ENCODE measurements at regions not wholly inside any gene's neighbourhood (a gene's known extent, or its start where the extent isn't known, plus 50 kb on each side); places are given as distances from the start of the nearest gene placed in this dataset.
"Not testable (repeated sequence)": the region's sequence is repeated elsewhere in the genome, so short reads cannot be mapped to it uniquely, and the experiment has no call there.

DNA sequence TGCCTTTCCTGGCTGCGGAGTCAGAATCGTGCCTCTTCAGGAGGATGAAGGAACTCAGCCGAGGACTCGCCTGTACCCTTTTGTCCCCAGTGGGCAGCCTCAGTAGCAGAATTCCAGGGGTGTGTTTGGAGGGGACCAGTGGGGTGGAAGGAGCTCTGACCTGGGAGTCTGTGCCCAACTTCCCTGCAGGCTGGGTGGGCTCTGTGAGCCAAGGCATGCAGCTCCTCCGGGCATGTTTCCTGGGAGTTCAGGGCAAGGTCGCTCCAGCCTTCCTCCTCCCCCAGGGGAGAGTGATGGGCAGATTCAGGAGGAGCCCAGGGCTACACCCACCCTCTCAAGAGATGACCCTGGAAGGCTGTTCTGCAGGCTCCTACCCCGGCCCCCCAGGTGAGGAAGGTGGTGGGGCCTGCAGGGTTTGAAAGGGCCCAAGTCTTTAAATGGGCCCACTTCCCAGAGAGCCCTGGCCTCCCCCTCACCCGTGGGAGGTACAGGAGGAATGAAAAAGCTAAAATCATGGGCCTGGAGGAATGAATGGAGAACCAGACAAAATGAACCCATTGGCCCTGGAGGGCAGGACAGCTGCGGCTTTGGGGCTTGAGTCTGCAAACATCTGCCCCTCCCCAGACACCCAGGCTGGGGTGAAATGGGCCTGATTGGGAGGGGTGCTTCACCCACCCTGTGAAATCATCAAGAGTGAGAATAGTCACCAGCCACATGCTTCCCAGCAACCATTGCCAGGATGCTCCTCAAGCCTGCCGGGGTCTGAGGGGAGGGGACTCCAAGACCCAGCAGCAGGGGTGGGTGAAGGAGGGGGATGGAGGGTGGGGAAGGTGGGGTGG is 77.6 kb upstream of the PMEPA1 start:
- no peak for DNase-seq (ENCODE audit: low read depth)

DNA sequence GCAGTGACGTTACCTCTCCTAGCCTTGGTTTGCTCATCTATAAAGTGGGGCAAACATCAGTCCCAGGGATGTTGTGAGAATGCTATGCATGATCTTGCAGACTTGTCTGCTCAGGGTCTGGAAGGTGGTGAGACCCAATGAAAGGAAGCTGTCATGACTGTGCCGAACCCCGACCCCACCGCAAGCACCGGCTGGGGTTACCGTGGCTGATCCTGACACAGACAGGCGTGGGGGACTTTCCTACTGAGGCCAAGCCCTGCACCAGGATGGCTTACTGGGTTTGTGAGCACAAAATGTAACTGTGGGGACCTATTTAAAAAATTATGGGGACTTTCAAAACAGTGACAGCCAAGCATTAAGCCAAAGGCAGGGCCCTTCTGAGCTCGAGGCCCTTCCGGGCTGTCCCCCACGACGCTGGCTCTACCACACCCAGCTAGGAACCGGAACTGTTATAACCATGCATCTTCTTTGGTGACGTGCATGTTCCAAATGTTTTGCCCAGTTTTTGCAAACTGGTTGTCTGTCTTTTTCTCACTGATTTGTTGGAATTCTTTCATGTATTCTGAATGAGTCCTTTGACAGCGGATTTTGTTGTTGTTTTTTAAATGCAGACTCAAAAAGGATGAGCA is 76.6 kb upstream of the PMEPA1 start:
- no peak for DNase-seq (ENCODE audit: low read depth)

DNA sequence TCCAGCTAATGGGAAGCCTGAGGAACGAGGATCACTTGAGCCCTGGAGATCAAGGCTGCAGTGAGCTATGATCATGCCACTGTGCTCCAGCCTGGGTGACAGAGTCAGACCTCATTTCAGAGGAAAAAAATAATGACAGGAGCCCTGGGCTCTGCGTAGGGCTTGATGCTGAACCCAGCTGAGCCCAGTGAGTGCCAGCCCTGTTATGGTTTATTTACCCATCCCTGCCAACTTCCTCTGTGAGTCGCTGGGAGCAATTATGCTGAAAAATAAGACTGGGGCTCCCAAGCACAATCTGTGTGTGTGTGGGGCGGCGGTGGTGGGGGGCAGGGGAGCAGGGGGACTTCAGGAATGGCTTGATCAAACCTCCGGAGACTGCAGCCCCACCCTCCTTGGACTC is 75.9 kb upstream of the PMEPA1 start:
- no peak for DNase-seq (ENCODE audit: low read depth)

DNA sequence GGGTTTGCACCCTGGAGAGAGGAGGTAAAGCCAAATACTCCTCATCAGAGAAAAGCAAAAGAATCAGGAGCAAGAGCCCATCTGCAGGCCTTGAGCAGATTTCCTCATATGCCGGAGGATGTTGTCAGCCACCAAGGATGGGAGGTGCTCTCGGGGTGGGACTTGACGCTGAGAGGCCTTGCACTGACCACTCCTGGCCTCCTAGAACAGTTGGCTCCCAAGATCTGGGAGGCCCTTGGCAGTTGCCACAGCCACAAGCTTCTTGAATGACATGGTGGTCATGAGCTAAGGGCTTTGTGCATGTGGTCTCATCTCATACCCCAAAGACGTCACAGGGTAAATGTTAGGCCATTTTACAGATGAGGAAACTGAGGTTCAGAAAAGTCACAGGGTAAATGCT is 75.2 kb upstream of the PMEPA1 start:
- no peak for DNase-seq (ENCODE audit: low read depth)

DNA sequence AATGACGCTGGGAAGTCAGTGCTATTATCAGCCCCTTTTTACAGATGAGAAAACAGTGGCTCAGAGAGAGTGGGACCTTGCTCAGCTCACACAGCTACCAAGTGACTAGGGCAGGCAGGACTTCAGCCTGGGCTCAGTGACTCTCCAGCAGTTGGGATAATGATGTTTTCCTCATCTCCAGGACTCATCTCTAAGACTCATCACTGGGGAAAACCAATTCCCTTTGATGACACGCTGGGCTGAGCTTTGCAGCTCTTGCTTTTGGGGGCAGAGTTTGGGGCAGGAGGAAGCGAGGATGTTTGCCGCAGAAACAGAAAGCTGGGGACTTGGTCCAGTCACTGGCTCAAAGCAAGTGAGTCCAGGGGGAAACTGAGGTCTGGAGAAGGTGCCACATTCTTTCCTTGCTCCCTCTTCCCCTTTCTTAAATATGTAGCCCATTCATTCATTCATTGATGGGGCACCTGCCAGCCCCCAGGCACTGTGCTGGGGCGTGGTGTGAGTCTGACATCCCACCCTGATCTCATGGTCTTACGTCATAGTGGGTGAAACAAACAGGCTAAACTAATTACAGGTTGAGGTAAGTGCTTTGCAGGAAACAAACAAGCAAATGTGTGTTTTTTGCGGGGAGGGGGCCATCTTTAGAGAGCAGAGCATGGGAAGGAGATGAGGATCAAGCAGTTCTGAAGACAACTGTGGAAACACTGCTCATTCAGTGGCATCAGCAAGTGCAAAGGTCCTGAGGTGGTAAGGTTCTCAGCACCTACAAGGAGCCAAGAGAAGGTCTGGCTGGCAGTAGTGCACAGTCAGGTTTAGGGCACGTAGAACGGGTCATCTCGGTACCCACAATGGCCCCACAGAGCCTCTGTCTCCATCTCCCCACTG is 74.4 kb upstream of the PMEPA1 start:
- DNase-seq (ENCODE audit: low read depth) = no peak

DNA sequence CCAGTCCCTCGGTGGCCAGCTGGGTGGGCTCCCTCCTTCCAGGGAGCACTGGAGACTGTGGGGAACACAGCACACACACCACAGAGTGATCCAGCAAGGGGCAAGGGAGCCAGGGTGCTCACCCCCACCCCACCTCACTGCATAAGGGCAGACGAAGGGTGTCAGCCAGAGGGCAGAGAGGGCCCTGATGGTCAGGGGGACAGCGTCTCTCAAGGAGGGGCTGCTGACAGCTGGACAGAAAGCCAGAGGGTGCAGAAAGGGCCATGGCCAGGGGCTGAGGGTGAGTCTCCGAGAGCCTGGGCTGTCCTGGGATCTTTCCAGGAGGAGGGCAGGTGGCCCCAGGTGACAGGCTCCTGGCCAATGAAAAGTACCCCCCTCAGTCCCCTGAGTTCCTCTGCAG is 73.4 kb upstream of the PMEPA1 start:
- no peak for DNase-seq (ENCODE audit: low read depth)

DNA sequence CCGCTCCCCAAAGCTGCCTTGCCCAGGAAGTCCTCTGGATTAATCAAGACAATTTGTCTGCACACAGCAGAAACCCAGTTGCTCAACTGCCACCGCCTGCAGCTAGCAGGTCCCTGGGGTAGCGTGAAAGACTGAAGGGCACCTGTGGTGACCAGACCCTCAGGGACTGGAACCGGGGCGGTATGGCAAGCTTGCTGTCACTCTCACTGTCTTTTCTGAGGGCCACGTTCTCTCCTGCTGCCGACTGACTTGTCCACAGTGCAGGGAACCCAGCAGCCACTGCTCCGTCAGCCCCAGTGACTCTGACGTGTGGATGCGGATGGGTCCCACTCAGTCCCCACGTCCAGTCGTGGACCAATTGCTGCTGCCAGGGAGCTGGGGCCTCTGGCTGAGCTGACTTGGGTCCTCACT is 72.8 kb upstream of the PMEPA1 start:
- no peak for DNase-seq (ENCODE audit: low read depth)

DNA sequence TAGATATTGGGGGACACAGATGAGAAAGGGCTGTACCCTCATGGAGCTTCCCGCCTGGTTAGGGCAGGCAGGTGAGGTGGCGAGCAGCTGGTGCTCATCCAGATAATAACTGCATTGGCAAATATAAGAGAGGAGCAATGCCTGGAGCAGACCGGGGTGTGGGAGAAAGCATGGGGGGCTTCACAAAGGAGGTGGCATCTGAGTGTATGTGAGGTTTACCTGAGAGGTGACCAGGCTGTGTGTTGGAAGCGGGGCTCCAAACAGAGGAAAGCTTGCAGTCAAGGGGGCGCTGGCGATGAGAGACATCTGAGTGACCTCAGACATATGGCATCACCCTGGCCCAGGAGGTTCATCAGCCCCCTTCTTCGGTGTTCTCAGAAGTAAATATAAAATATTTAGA is 72.1 kb upstream of the PMEPA1 start:
- DNase-seq (ENCODE audit: low read depth) = no peak

DNA sequence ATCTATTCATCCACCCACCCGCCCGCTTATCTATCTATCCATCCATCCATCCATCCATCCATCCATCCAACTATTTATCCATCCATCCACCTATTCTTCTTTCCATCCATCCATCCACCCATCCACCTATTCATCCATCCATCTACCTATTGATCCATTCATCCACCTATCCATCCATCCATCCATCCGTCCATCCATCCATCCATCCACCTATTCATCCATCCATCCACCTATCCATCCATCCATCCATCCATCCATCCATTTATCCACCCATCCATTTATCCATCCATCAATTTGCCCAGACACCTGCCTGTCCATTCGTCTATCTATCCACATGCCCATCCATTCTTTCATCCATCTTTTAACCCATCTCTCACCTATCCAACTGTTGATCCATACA is 71.1 kb upstream of the PMEPA1 start:
- no peak for DNase-seq (ENCODE audit: low read depth)

DNA sequence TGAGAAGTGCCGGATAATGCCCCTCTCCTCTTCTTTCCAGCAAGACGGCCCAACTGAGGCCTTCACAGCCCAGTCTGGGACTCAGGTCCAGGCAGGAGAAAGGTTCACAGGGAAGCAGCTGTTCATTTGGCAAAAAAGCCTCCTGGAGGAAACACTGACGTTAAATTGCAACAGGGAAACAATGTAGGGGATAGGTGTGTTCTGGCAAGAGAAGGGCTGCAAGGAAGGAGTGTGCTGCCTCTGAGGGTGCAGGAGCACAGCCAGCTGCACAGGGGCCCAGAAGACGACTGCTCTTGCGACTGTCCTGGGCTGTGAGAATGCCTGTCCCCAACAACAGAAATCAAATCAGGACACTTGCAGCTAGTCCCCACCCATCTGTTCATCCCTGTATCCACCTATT is 70.6 kb upstream of the PMEPA1 start:
- no peak for DNase-seq (ENCODE audit: low read depth)

DNA sequence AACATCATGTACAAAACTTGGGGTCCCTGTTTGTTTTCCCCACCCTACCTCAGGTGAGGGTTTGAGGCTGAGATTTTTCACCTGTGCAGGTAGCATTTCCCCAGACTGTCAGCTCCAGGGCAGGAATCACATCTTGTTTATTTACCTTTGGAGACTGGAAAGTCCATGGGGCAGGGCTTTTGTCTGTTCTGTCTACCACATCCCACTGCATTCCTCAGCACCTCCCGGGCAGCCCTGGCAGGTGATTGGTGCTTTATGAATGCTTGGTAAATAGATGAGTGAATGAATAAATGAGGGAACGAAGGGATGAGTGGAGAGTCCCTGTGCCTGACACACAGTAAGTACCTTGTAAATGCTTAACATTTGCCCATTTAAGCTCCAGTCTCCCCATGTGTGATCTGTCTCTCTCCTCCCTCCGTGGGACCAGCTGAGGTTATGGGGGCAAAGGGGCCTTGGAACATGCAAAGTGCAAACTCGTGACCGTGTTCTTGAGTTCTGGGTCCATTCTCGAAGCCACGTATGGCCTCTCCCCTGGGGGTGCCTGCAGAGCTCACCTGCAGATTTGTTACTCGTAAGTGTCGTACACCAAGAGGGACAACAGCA is 69.7 kb upstream of the PMEPA1 start:
- peak; percentile 52 for DNase-seq (ENCODE audit: low read depth)

DNA sequence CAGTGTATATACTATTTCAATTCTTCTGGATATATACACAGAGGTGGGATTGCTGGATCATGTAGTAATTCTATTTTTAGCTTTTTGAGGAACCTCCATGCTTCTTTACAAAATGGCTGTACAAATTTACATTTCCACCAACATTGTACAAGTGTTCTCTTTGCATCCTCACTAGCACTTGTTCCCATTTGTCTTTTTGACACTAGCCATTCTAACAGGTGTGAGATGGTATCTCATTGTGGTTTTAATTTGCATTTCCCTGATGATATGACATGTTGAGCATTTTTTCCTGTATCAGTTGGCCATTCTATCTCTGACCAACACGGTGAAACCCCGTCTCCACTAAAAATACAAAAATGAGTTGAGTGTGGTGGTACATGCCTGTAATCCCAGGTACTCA is 68.1 kb upstream of the PMEPA1 start:
- no peak for DNase-seq (ENCODE audit: low read depth)

DNA sequence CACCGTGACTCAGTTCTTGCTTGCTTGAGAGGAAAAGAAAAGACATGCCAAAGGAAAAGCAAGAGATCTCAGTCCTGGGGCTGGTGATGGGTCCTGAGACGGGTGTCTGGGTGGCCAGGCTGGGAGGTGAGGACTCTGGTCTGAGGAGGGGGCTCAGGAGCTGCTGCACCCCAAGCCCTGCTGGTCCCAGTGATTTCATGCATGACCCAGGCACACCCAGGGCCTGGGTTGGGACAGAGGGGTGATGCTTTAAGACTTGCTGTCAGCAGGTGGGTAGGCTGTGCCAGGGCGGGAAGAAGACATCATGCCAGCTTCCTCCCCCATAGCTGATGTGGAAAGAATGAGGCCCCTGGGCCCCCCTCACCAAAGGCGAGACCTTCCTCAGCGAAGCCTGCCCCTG is 65.1 kb upstream of the PMEPA1 start:
- no peak for DNase-seq (ENCODE audit: low read depth)

DNA sequence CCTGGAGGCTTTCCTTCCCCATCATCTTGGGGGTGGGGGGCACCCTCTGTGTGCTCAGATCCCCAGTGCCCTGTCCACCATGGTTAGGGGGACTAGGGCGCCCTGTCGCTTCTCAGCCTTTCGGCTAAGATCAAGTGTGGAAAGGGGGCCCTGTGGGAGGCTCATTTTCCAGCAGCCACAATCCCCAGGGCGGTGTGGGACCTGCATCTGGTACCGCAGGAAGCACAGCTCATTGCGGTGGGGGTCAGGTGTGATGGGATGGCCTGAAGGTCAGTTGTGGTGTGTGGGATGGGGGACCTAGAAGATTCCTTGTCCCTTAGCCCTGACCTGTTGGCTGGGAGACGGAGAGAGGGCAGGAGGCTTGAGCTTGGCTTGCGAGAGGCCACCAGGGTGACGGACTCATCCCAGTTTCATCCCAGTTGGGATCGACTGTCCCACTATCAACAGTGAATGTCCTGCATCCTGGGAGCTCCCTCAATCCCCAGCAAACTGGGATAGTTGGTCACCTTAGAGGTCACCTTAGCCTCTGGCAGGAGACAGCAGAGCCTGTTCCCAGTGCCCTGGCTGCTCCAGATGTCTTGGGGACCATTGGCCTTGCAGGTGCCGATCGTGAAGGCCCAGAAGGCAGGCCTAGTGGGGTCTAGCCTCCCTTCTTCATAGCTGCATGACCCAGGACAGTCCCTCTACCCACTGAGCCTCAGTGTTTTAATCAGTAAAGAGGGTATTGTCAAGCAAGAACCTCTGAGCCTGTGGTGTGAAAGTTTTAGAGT is 64.5 kb upstream of the PMEPA1 start:
- no peak for DNase-seq (ENCODE audit: low read depth)

DNA sequence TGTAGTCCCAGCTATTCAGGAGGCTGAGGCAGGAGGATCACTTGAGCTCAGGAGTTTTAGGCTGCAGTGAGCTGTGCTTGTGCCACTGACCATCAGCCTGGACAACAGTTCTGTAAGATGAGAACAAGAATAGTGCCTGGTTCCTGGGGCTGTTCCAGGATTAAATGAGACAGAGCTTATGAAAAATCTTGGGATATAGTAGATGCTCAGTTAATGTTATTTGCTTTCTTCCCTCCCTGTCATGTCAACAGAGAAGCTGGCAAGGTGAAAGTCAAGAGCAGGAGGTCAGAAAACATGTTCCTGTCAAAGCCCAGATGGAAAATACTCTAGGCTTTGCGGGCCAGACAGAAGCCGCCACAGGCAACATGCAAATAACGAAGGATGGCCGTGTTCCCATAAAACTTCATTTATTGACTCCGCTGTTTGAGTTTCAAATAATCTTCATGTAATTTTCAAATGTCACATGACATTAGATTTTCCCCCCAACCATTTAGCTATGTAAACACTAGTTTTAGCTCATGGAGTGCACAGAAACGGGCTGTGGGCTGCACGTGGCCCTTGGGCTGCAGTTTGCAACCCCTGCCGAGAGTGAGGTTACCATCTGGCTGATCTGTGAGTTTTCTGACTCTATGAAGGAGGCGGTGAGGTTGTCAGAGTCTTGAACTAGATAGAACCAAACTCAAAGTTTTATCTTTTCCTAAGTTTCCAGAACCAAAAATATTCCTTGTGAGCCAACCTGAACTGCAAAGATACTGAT is 63.4 kb upstream of the PMEPA1 start:
- DNase-seq (ENCODE audit: low read depth) = no peak

DNA sequence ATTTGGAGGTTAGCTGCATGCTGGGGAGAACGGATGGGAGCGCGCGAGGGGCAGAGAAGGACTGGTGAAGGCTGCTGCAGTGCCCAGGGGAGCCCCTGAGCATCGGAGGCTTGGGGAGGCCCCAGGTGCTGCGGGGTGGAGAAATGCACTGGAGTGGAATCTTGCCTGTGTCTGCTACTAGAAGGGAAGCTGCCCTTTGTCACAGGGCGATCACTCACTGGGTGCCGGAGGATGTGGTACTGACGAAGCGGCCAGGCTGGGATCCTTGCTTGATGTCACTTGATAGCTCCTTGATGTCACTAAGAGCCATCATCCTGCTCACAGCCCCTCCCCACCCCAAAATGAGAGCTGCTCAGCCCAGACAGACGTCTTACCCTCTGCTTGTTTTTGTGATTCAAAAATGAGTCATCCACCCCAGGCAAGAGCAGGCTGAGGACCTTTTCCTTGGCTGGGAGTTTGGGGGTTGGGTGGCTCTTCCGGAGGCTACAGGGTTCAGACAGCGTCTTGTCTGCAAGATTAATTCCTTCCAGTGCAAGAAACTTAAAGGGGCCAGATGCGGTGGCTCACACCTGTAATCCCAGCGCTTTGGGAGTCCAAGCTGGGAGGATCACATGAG is 62.6 kb upstream of the PMEPA1 start:
- DNase-seq (ENCODE audit: low read depth) = peak; percentile 80

DNA sequence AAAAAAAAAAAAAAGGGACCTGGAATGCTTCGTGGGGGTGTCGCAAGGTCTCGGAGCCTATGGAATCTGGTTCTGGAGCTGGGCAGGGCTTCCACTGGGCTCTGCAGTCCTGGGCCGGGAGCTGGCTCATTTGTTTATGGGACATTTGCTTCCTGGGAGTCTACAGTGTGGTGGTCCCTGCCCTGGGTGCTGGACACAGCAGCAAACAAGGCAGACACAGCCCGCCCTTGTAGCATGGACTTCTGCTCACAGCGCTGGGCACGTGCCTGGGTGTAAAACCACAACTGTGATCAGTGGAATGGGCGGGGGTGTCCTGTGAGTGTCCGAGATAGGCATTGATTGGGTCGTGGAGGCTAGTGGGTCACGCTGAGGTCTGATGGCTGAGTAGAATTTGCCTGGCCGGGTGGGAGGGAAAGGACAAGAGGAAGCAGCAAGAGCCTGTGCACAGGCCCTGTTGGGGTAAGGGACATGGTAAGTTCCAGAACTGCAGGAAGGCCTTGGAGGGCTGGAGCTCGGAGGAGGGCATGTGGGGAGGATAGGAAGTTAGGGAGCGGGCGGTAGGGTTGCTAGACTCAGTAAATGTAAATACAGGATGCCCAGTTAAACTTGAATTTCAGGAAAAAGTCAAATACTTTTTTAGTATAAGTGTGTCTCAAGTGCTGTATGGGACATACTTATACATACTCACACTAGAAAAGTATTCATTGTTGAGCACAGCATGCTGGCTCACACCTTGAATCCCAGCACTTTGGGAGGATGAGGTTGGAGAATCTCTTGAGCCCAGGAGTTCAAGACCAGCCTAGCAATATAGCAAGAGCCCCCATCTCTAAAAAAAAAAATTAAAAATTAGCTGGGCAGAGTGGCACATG is 61.3 kb upstream of the PMEPA1 start:
- no peak for DNase-seq (ENCODE audit: low read depth)

DNA sequence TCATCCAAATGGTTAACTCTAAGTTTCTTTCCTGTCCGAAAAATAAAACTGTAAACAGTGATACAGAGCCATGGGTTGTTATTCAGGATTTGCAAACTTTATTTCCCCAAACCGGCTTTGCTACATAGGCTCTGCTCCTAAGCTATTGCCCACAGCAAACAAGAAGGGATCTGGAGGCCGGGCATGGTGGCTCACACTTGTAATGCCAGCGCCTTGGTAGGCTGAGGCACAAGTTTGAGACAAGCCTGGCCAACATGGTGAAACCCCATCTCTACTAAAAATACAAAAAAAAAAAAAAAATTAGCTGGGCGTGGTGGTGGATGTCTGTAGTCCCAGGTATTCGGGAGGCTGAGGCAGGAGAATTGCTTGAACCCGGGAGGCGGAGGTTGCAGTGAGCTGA is 60.6 kb upstream of the PMEPA1 start:
- not testable (repeated sequence) for DNase-seq (ENCODE audit: low read depth)

DNA sequence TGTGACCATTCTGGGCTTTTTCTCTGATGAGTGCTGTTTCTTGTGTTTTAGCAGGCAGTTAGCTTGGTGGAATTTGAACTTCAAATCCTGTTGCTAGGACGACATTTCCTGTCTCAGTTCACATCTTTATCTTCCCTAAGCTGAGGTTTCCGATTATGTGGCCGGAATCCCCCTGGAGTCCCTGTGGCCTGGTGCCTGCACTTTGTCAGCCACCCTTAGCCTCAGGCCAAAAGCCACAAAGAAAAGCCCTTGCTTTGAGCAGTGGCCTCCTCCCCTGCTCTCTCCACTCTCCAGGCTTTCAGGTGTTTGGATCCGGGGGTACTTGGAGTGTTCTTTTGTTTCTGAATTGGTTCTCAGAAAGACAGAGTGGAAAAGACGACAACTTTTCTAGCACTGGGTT is 59.9 kb upstream of the PMEPA1 start:
- no peak for DNase-seq (ENCODE audit: low read depth)

All from renal cortical epithelial cell (primary cell).